Ascending aorta (tissue), 2 donors: ENCODE measurements at regions not wholly inside any gene's neighbourhood (a gene's known extent, or its start where the extent isn't known, plus 50 kb on each side); places are given as distances from the start of the nearest gene placed in this dataset.

ENCODE experiments used
- DNase-seq, 2 donors: peaks; one replicate each; pipeline ENCODE4 v3.0.0-alpha.2; 2019; ENCODE audit warnings: low spot score in 2 of 2
- H3K27ac ChIP-seq, 2 donors: fragments of 200-600 bp; sonication (generic); one replicate each; pipeline ENCODE4 v1.5.1; 2016 to 2017; ENCODE audit warnings: mild to moderate bottlenecking in 1 of 2
- H3K27me3 ChIP-seq: fragments of 200-600 bp; sonication (generic); one replicate; pipeline ENCODE4 v1.5.1; 2017
- H3K36me3 ChIP-seq, 2 donors: fragments of 200-600 bp; sonication (generic); one replicate each; pipeline ENCODE4 v1.5.1; 2016
- H3K4me1 ChIP-seq, 2 donors: fragments of 200-600 bp; sonication (generic); one replicate each; pipeline ENCODE4 v1.5.1; 2016 to 2017; ENCODE audit warnings: mild to moderate bottlenecking in 1 of 2
- H3K4me3 ChIP-seq, 2 donors: fragments of 200-600 bp; sonication (generic); one replicate each; pipeline ENCODE4 v1.5.1; 2016 to 2017; ENCODE audit warnings: mild to moderate bottlenecking in 1 of 2
- H3K9me3 ChIP-seq, 2 donors: fragments of 200-600 bp; sonication (generic); one replicate each; pipeline ENCODE4 v1.5.1; 2016
- CTCF ChIP-seq, 3 experiments: fragments of 200-600 bp in 2 of 3; fragments of 450-650 bp in 1 of 3; sonication (generic) in 2 of 3; IDR thresholded peaks; one replicate each; pipeline ENCODE4 v1.5.1; 2016 to 2019; ENCODE audit warnings: antibody characterized with exemption in 3 of 3, mild to moderate bottlenecking in 1 of 3, moderate library complexity in 1 of 3
- intact Hi-C: fragments of 100-400 bp; cut with DNase I; formaldehyde crosslinking; loops from one replicate; pipeline ENCODE4 v1.15.1; 2023

GRCh38 chr13:30074431-30074830 lies 224.0 kb upstream of the UBL3 start:
- intact Hi-C loops: no loop called here
- no peak overlapping the region for H3K27ac ChIP-seq
- no peaks in the 10 kb centered on the region for H3K4me1 ChIP-seq
- no peaks in the 10 kb centered on the region for H3K27me3 ChIP-seq
- H3K4me3 ChIP-seq: no peak overlapping the region
- H3K9me3 ChIP-seq: no peaks in the 10 kb centered on the region
- no peaks in the 10 kb centered on the region for H3K36me3 ChIP-seq
- no peak for DNase-seq
- no peak for TF ChIP-seq CTCF (IDR thresholded peaks at IDR 0.05)

- no peak for DNase-seq
- H3K27me3 ChIP-seq: no peaks in the 10 kb centered on the region
- no peaks in the 10 kb centered on the region for H3K4me1 ChIP-seq
- H3K4me3 ChIP-seq: no peak overlapping the region
- intact Hi-C loops: no loop called here
- no peaks in the 10 kb centered on the region for H3K9me3 ChIP-seq
- no peak for TF ChIP-seq CTCF (IDR thresholded peaks at IDR 0.05)
- H3K27ac ChIP-seq: no peak overlapping the region
- no peaks in the 10 kb centered on the region for H3K36me3 ChIP-seq
Measured at GRCh38 chr13:30072818-30073186, 222.4 kb upstream of the UBL3 start.

- no peak overlapping the region for H3K4me3 ChIP-seq
- no peaks in the 10 kb centered on the region for H3K27me3 ChIP-seq
- no peak for TF ChIP-seq CTCF (IDR thresholded peaks at IDR 0.05)
- H3K27ac ChIP-seq: no peak overlapping the region
- intact Hi-C loops: no loop called here
- DNase-seq: no peak
- H3K9me3 ChIP-seq: no peaks in the 10 kb centered on the region
- H3K4me1 ChIP-seq: no peaks in the 10 kb centered on the region
- H3K36me3 ChIP-seq: no peaks in the 10 kb centered on the region
Measured at GRCh38 chr13:30071969-30072817, 221.8 kb upstream of the UBL3 start.

- no peak overlapping the region for H3K4me3 ChIP-seq
- no peaks in the 10 kb centered on the region for H3K9me3 ChIP-seq
- no peaks in the 10 kb centered on the region for H3K4me1 ChIP-seq
- H3K36me3 ChIP-seq: no peaks in the 10 kb centered on the region
- H3K27ac ChIP-seq: no peak overlapping the region
- intact Hi-C loops: no loop called here
- H3K27me3 ChIP-seq: no peaks in the 10 kb centered on the region
- no peak for DNase-seq
- TF ChIP-seq CTCF (IDR thresholded peaks at IDR 0.05): no peak
Measured at GRCh38 chr13:30065181-30065580, 214.8 kb upstream of the UBL3 start.

- Histone ChIP-seq H3K27ac (no peak overlapping the region), H3K27me3 (no peaks in the 10 kb centered on the region), H3K9me3 (no peaks in the 10 kb centered on the region), H3K4me3 (no peak overlapping the region), H3K4me1 (no peaks in the 10 kb centered on the region), H3K36me3 (no peaks in the 10 kb centered on the region)
- no peak for TF ChIP-seq CTCF (IDR thresholded peaks at IDR 0.05)
- no peak for DNase-seq
- intact Hi-C loops: no loop called here
Measured at GRCh38 chr13:30063892-30064291, 213.5 kb upstream of the UBL3 start.
